ENCODE measurements at regions not wholly inside any gene's neighbourhood (a gene's known extent, or its start where the extent isn't known, plus 50 kb on each side); places are given as distances from the start of the nearest gene placed in this dataset.

DNA sequence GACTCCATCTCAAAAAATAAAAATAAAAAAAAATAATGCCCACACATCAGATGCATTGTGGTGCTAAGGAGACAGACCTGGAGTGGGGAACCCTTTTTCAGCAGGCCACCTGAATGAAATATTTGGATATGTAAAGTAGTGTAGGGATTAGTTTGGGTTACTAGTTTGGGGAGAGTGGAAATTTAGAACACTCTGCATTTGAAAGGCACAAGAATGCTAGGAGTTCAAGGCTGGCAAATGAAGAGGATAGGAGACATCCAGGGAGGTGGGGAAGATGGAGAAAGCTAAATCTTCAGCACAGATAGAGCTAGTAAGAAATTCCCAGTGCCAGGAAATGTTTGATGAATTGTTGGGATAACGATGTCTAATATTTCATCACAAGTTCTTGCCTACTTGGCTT is 298.3 kb upstream of the ERCC4 start:
- ATAC-seq (ENCODE audit: insufficient read depth, low read depth) = no peak
- H3K36me3 ChIP-seq (ENCODE audit: insufficient read depth, low read length) = no peaks in the 10 kb centered on the region
- no peak overlapping the region for H2AFZ ChIP-seq (ENCODE audit: low read depth, low read length)

DNA sequence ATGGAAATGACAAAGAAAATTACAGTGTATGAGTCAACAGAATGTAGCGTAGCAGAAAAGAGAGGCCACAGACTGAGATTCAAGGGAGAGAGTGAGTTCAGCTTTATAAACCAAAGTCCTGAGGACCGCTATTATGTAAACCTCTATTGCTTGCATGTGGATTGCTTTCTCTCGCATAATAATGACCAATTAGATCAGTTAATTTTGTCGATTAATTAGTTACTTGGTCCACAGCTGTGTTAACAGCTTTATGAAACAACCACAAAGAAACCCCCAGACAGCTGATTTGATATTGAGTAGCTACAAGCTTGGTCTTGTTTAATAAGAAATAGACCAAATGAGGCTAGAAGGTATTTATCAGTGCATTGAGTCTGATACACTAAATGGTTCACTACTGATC is 291.8 kb upstream of the ERCC4 start:
- H3K79me2 ChIP-seq (ENCODE audit: insufficient read depth, low read length) = no peaks in the 10 kb centered on the region
- H3K9me3 ChIP-seq (ENCODE audit: insufficient read depth, low read length, severe bottlenecking) = no peaks in the 10 kb centered on the region
- H3K4me2 ChIP-seq (ENCODE audit: insufficient read depth, low read length) = no peak overlapping the region
- no peak overlapping the region for H3K27ac ChIP-seq (ENCODE audit: low read length)
- H3K9ac ChIP-seq (ENCODE audit: low read depth, low read length) = no peak overlapping the region
- no peaks in the 10 kb centered on the region for H3K27me3 ChIP-seq (ENCODE audit: insufficient read depth, low read length, poor library complexity)
- H2AFZ ChIP-seq (ENCODE audit: low read depth, low read length) = no peak overlapping the region
- DNase-seq (no peak), ATAC-seq (ENCODE audit: insufficient read depth, low read depth) (no peak)
- H3K4me1 ChIP-seq (ENCODE audit: insufficient read depth, low read length) = no peaks in the 10 kb centered on the region
- H3K4me3 ChIP-seq (ENCODE audit: low read depth in 1 of 2, low read length in 2 of 2) = no peak overlapping the region
- TF ChIP-seq, protein P1, sequence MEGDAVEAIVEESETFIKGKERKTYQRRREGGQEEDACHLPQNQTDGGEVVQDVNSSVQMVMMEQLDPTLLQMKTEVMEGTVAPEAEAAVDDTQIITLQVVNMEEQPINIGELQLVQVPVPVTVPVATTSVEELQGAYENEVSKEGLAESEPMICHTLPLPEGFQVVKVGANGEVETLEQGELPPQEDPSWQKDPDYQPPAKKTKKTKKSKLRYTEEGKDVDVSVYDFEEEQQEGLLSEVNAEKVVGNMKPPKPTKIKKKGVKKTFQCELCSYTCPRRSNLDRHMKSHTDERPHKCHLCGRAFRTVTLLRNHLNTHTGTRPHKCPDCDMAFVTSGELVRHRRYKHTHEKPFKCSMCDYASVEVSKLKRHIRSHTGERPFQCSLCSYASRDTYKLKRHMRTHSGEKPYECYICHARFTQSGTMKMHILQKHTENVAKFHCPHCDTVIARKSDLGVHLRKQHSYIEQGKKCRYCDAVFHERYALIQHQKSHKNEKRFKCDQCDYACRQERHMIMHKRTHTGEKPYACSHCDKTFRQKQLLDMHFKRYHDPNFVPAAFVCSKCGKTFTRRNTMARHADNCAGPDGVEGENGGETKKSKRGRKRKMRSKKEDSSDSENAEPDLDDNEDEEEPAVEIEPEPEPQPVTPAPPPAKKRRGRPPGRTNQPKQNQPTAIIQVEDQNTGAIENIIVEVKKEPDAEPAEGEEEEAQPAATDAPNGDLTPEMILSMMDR (IDR thresholded peaks at IDR 0.05; ENCODE audit: borderline replicate concordance, extremely low read depth, low read length, poor library complexity, severe bottlenecking) = no peak
- TF ChIP-seq EZH2 (IDR thresholded peaks at IDR 0.05; ENCODE audit: borderline replicate concordance, low read depth, low read length, severe bottlenecking) = no peak
- H4K20me1 ChIP-seq (ENCODE audit: insufficient read depth, low read length) = no peaks in the 10 kb centered on the region
- H3K36me3 ChIP-seq (ENCODE audit: insufficient read depth, low read length) = no peaks in the 10 kb centered on the region

More for the DNA sequence above, 298.3 kb upstream of the ERCC4 start:
- Histone ChIP-seq H3K4me2 (ENCODE audit: insufficient read depth, low read length) (no peak overlapping the region), H3K79me2 (ENCODE audit: insufficient read depth, low read length) (no peaks in the 10 kb centered on the region), H3K9me3 (ENCODE audit: insufficient read depth, low read length, severe bottlenecking) (no peaks in the 10 kb centered on the region), H3K27me3 (ENCODE audit: insufficient read depth, low read length, poor library complexity) (peaks cover 4% of the 10 kb centered on the region), H3K4me3 (ENCODE audit: low read depth in 1 of 2, low read length in 2 of 2) (no peak overlapping the region), H3K4me1 (ENCODE audit: insufficient read depth, low read length) (no peaks in the 10 kb centered on the region), H4K20me1 (ENCODE audit: insufficient read depth, low read length) (no peaks in the 10 kb centered on the region), H3K9ac (ENCODE audit: low read depth, low read length) (no peak overlapping the region), H3K27ac (ENCODE audit: low read length) (no peak overlapping the region)
- DNase-seq = no peak
- TF ChIP-seq, protein P1 (IDR thresholded peaks at IDR 0.05; ENCODE audit: borderline replicate concordance, extremely low read depth, low read length, poor library complexity, severe bottlenecking) = no peak
- TF ChIP-seq EZH2 (IDR thresholded peaks at IDR 0.05; ENCODE audit: borderline replicate concordance, low read depth, low read length, severe bottlenecking) = no peak

DNA sequence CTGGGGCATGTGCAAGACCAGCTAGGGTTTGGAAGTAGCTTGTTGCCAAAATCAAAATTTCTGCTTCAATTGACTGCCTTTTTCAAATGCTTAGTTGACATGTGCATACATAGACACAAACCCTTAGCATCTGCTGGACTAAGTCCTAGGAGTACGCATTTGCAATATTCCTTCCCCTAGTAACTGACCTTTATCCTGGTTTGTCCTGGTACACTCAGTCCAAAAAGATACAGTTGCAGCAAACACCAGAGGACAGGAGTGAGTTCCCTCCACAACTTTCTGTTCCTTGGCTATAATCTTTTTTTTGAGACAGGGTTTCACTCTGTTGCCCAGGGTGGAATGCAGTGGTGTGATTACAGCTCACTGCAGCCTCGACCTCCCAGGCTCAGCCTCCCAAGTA is 290.2 kb upstream of the ERCC4 start:
- no peak for ATAC-seq (ENCODE audit: insufficient read depth, low read depth)
- no peak overlapping the region for H3K4me2 ChIP-seq (ENCODE audit: insufficient read depth, low read length)
- no peaks in the 10 kb centered on the region for H4K20me1 ChIP-seq (ENCODE audit: insufficient read depth, low read length)
- no peaks in the 10 kb centered on the region for H3K27me3 ChIP-seq (ENCODE audit: insufficient read depth, low read length, poor library complexity)
- H3K36me3 ChIP-seq (ENCODE audit: insufficient read depth, low read length) = no peaks in the 10 kb centered on the region
- H3K4me3 ChIP-seq (ENCODE audit: low read depth in 1 of 2, low read length in 2 of 2) = no peak overlapping the region
- H3K4me1 ChIP-seq (ENCODE audit: insufficient read depth, low read length) = no peaks in the 10 kb centered on the region
- no peak for DNase-seq
- no peak overlapping the region for H3K9ac ChIP-seq (ENCODE audit: low read depth, low read length)
- no peak overlapping the region for H3K27ac ChIP-seq (ENCODE audit: low read length)
- H3K79me2 ChIP-seq (ENCODE audit: insufficient read depth, low read length) = no peaks in the 10 kb centered on the region
- no peak overlapping the region for H2AFZ ChIP-seq (ENCODE audit: low read depth, low read length)
- no peak for TF ChIP-seq EZH2 (IDR thresholded peaks at IDR 0.05; ENCODE audit: borderline replicate concordance, low read depth, low read length, severe bottlenecking)
- TF ChIP-seq, protein P1 (IDR thresholded peaks at IDR 0.05; ENCODE audit: borderline replicate concordance, extremely low read depth, low read length, poor library complexity, severe bottlenecking) = no peak
- no peaks in the 10 kb centered on the region for H3K9me3 ChIP-seq (ENCODE audit: insufficient read depth, low read length, severe bottlenecking)

DNA sequence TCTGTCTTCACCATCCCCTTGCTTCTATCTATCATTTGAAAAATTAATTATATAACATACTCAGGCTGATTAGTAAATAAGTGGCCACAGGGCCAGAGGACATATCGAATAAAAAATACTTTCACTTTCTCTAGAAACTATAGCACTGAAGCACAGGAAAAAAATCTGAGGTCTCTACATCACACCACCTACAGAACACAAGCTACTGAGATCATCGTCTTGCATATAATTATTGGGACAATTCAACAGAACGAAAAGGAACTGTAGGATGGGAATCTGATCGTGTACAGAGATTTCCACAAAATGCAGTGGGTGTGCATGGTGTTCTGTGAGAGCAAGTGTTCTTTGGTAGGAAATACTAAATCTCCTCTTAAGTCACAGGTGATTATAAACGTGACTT is 289.6 kb upstream of the ERCC4 start:
- ATAC-seq (ENCODE audit: insufficient read depth, low read depth) (no peak), DNase-seq (no peak)
- Histone ChIP-seq H3K4me1 (ENCODE audit: insufficient read depth, low read length) (no peaks in the 10 kb centered on the region), H3K36me3 (ENCODE audit: insufficient read depth, low read length) (no peaks in the 10 kb centered on the region), H4K20me1 (ENCODE audit: insufficient read depth, low read length) (no peaks in the 10 kb centered on the region), H3K9me3 (ENCODE audit: insufficient read depth, low read length, severe bottlenecking) (no peaks in the 10 kb centered on the region), H3K4me2 (ENCODE audit: insufficient read depth, low read length) (no peak overlapping the region; the same call in 1 of the 2 replicates), H3K79me2 (ENCODE audit: insufficient read depth, low read length) (no peaks in the 10 kb centered on the region), H3K27ac (ENCODE audit: low read length) (no peak overlapping the region), H3K27me3 (ENCODE audit: insufficient read depth, low read length, poor library complexity) (no peaks in the 10 kb centered on the region), H2AFZ (ENCODE audit: low read depth, low read length) (no peak overlapping the region), H3K9ac (ENCODE audit: low read depth, low read length) (no peak overlapping the region), H3K4me3 (ENCODE audit: low read depth in 1 of 2, low read length in 2 of 2) (no peak overlapping the region)
- TF ChIP-seq, protein P1 (IDR thresholded peaks at IDR 0.05; ENCODE audit: borderline replicate concordance, extremely low read depth, low read length, poor library complexity, severe bottlenecking) = no peak
- no peak for TF ChIP-seq EZH2 (IDR thresholded peaks at IDR 0.05; ENCODE audit: borderline replicate concordance, low read depth, low read length, severe bottlenecking)
